HEK293 (cell line): ENCODE measurements at regions not wholly inside any gene's neighbourhood (a gene's known extent, or its start where the extent isn't known, plus 50 kb on each side); places are given as distances from the start of the nearest gene placed in this dataset.

Source experiments
- CTCF ChIA-PET: fragments of 350-600 bp; formaldehyde crosslinking; extraction: SDS; loops from one replicate; lab custom pipeline; 2021; ENCODE audit warnings: antibody characterized with exemption; lab: Yijun Ruan, JAX
- POLR2A ChIA-PET: fragments of 300-600 bp; formaldehyde crosslinking; extraction: SDS; loops from one replicate; lab custom pipeline; 2020; ENCODE audit warnings: antibody characterized with exemption, inconsistent platforms; lab: Yijun Ruan, JAX
- H3K27ac ChIP-seq: fragments of 200-500 bp; sonication (Bioruptor generic); 2 replicates; pipeline ENCODE4 v1.5.1; 2014; ENCODE audit warnings: low read depth, low read length, control low read depth, inconsistent platforms; ENCODE audit errors: extremely low read depth
- H3K36me3 ChIP-seq, 2 experiments: fragments of 200-500 bp in 1 of 2; sonication (Bioruptor generic) in 1 of 2; 1 replicate in 1 of 2; 2 replicates in 1 of 2; pipeline ENCODE4 v1.5.1; 2014 to 2017; ENCODE audit warnings: inconsistent platforms in 2 of 2, low read length in 2 of 2; ENCODE audit not compliant: control insufficient read depth in 2 of 2, insufficient read depth in 1 of 2
- H3K4me1 ChIP-seq: fragments of 200-500 bp; sonication (Bioruptor generic); 2 replicates; pipeline ENCODE4 v1.5.1; 2014; ENCODE audit warnings: mild to moderate bottlenecking, low read length, inconsistent platforms; ENCODE audit not compliant: control insufficient read depth, insufficient read depth
- H3K4me3 ChIP-seq: 2 replicates; pipeline ENCODE4 v1.5.1; 2011; ENCODE audit warnings: low read depth, mild to moderate bottlenecking, control low read depth, low read length, moderate library complexity
- H3K9me3 ChIP-seq: fragments of 200-500 bp; sonication (Bioruptor generic); 2 replicates; pipeline ENCODE4 v1.5.1; 2014; ENCODE audit warnings: low read depth, low read length, inconsistent platforms; ENCODE audit not compliant: control insufficient read depth, insufficient read depth
- EGR2 ChIP-seq: fragments of 450-650 bp; formaldehyde crosslinking; IDR thresholded peaks from 2 replicates; pipeline ENCODE4 v1.5.1; 2016; ENCODE audit warnings: low read depth, missing biosample characterization, missing genetic modification characterization
- MEIS1 ChIP-seq: sonication (generic); formaldehyde crosslinking; IDR thresholded peaks from 2 replicates; pipeline ENCODE4 v1.8.1; 2022; ENCODE audit warnings: missing genetic modification reagents, mild to moderate bottlenecking, borderline replicate concordance
- OSR2 ChIP-seq: fragments of 450-650 bp; formaldehyde crosslinking; IDR thresholded peaks from 2 replicates; pipeline ENCODE4 v1.5.1; 2016; ENCODE audit warnings: missing biosample characterization, missing genetic modification characterization
- REPIN1 ChIP-seq: fragments of 450-650 bp; formaldehyde crosslinking; IDR thresholded peaks from 2 replicates; pipeline ENCODE4 v1.5.1; 2017; ENCODE audit warnings: missing biosample characterization, missing genetic modification characterization, low read depth
- SALL2 ChIP-seq: fragments of 450-650 bp; formaldehyde crosslinking; IDR thresholded peaks from 2 replicates; pipeline ENCODE4 v1.5.0; 2017; ENCODE audit warnings: missing biosample characterization, mild to moderate bottlenecking, missing genetic modification characterization, borderline replicate concordance
- SCRT1 ChIP-seq: fragments of 450-650 bp; formaldehyde crosslinking; IDR thresholded peaks from 2 replicates; pipeline ENCODE4 v1.5.1; 2016; ENCODE audit warnings: missing biosample characterization, missing genetic modification characterization, borderline replicate concordance
- ZBTB44 ChIP-seq: fragments of 450-650 bp; IDR thresholded peaks from 2 replicates; pipeline ENCODE4 v1.5.1; 2018; ENCODE audit warnings: missing biosample characterization, mild to moderate bottlenecking, missing genetic modification characterization
- ZFP37 ChIP-seq: fragments of 450-650 bp; formaldehyde crosslinking; IDR thresholded peaks from 2 replicates; pipeline ENCODE4 v1.5.1; 2016; ENCODE audit warnings: missing biosample characterization, missing genetic modification characterization
- ZFP41 ChIP-seq: fragments of 450-650 bp; formaldehyde crosslinking; IDR thresholded peaks from 2 replicates; pipeline ENCODE4 v1.5.1; 2016; ENCODE audit warnings: missing biosample characterization, missing genetic modification characterization, borderline replicate concordance
- ZNF121 ChIP-seq: fragments of 450-650 bp; formaldehyde crosslinking; IDR thresholded peaks from 2 replicates; pipeline ENCODE4 v1.5.1; 2016; ENCODE audit warnings: missing biosample characterization, missing genetic modification characterization
- ZNF146 ChIP-seq: fragments of 450-650 bp; formaldehyde crosslinking; IDR thresholded peaks from 2 replicates; pipeline ENCODE4 v1.5.1; 2016; ENCODE audit warnings: missing biosample characterization, missing genetic modification characterization
- ZNF16 ChIP-seq: fragments of 450-650 bp; formaldehyde crosslinking; IDR thresholded peaks from 2 replicates; pipeline ENCODE4 v1.5.1; 2016; ENCODE audit warnings: low read depth, missing biosample characterization, missing genetic modification characterization
- ZNF19 ChIP-seq: fragments of 450-650 bp; formaldehyde crosslinking; IDR thresholded peaks from 2 replicates; pipeline ENCODE4; 2016; ENCODE audit warnings: missing biosample characterization, missing genetic modification characterization, low read depth
- ZNF223 ChIP-seq: fragments of 450-650 bp; formaldehyde crosslinking; IDR thresholded peaks from 2 replicates; pipeline ENCODE4 v1.5.1; 2016; ENCODE audit warnings: missing biosample characterization, missing genetic modification characterization
- ZNF24 ChIP-seq: fragments of 450-650 bp; formaldehyde crosslinking; IDR thresholded peaks from 2 replicates; pipeline ENCODE4 v1.5.1; 2016; ENCODE audit warnings: missing biosample characterization, missing genetic modification characterization
- ZNF394 ChIP-seq: fragments of 450-650 bp; formaldehyde crosslinking; IDR thresholded peaks from 2 replicates; pipeline ENCODE4 v1.5.1; 2016; ENCODE audit warnings: missing biosample characterization, missing genetic modification characterization, mild to moderate bottlenecking, moderate library complexity, borderline replicate concordance
- ZNF416 ChIP-seq: fragments of 450-650 bp; formaldehyde crosslinking; IDR thresholded peaks from 2 replicates; pipeline ENCODE4 v1.5.1; 2016; ENCODE audit warnings: missing biosample characterization, missing genetic modification characterization
- ZNF530 ChIP-seq: fragments of 450-650 bp; formaldehyde crosslinking; IDR thresholded peaks from 2 replicates; pipeline ENCODE4 v1.5.1; 2016; ENCODE audit warnings: low read depth, missing biosample characterization, missing genetic modification characterization
- ZNF544 ChIP-seq: fragments of 450-650 bp; formaldehyde crosslinking; IDR thresholded peaks from 2 replicates; pipeline ENCODE4 v1.5.0; 2017; ENCODE audit warnings: missing biosample characterization, missing genetic modification characterization
- ZNF549 ChIP-seq: fragments of 450-650 bp; IDR thresholded peaks from 2 replicates; pipeline ENCODE4 v1.5.1; 2018; ENCODE audit warnings: missing biosample characterization, missing genetic modification characterization, mild to moderate bottlenecking, inconsistent platforms, moderate library complexity
- ZNF560 ChIP-seq: fragments of 450-650 bp; formaldehyde crosslinking; IDR thresholded peaks from 2 replicates; pipeline ENCODE4 v1.5.1; 2017; ENCODE audit warnings: missing biosample characterization, missing genetic modification characterization, borderline replicate concordance
- ZNF600 ChIP-seq: fragments of 450-650 bp; formaldehyde crosslinking; IDR thresholded peaks from 2 replicates; pipeline ENCODE4 v1.5.1; 2016; ENCODE audit warnings: missing biosample characterization, missing genetic modification characterization
- ZNF621 ChIP-seq: fragments of 450-650 bp; formaldehyde crosslinking; IDR thresholded peaks from 2 replicates; pipeline ENCODE4 v1.5.1; 2017; ENCODE audit warnings: missing biosample characterization, missing genetic modification characterization
- ZNF626 ChIP-seq: fragments of 450-650 bp; sonication (Bioruptor Pico); formaldehyde crosslinking; IDR thresholded peaks from 2 replicates; pipeline ENCODE4 v1.5.1; 2018; ENCODE audit warnings: missing biosample characterization, missing genetic modification characterization, inconsistent platforms
- ZNF658 ChIP-seq: fragments of 450-650 bp; formaldehyde crosslinking; IDR thresholded peaks from 2 replicates; pipeline ENCODE4; 2016; ENCODE audit warnings: missing biosample characterization, missing genetic modification characterization
- ZNF777 ChIP-seq: fragments of 450-650 bp; formaldehyde crosslinking; IDR thresholded peaks from 2 replicates; pipeline ENCODE4 v1.5.1; 2017; ENCODE audit warnings: missing biosample characterization, missing genetic modification characterization, borderline replicate concordance
- ZSCAN30 ChIP-seq: fragments of 450-650 bp; IDR thresholded peaks from 2 replicates; pipeline ENCODE4 v1.5.1; 2018; ENCODE audit warnings: missing biosample characterization, mild to moderate bottlenecking, missing genetic modification characterization, moderate library complexity
- TF ChIP-seq, protein P1 (sequence below): fragments of 450-650 bp; formaldehyde crosslinking; IDR thresholded peaks from 2 replicates; pipeline ENCODE4 v1.5.1; 2016; ENCODE audit warnings: missing biosample characterization, missing genetic modification characterization
- TF ChIP-seq, protein P2 (sequence below): fragments of 450-650 bp; formaldehyde crosslinking; IDR thresholded peaks from 2 replicates; pipeline ENCODE4 v1.5.1; 2016; ENCODE audit warnings: missing biosample characterization, missing genetic modification characterization

GRCh38 chr17:56047331-56047730 is 105.9 kb upstream of the ANKFN1 start:
- POLR2A ChIA-PET, result no interaction called here
- no peaks in the 10 kb centered on the region for H3K4me1 ChIP-seq
- no peak overlapping the region for H3K4me3 ChIP-seq
- CTCF ChIA-PET, result no interaction called here
- no peaks in the 10 kb centered on the region for H3K36me3 ChIP-seq
- H3K27ac ChIP-seq, result no peak overlapping the region
- no peak for TF ChIP-seq ZFP37 (tag by site-specific recombination)
- TF ChIP-seq ZNF600 (tag by site-specific recombination), result no peak
- TF ChIP-seq ZNF560, result no peak
- no peak for TF ChIP-seq EGR2 (tag by site-specific recombination)
- TF ChIP-seq REPIN1 (tag by site-specific recombination), result no peak
- no peak for TF ChIP-seq ZBTB44
- no peak for TF ChIP-seq ZFP41
- no peak for TF ChIP-seq ZNF223 (tag by site-specific recombination)
- TF ChIP-seq MEIS1 (CRISPR knock-in tag), result no peak
- TF ChIP-seq OSR2 (tag by site-specific recombination), result no peak
- no peak for TF ChIP-seq ZNF530 (tag by site-specific recombination)
- TF ChIP-seq ZNF394 (tag by site-specific recombination), result no peak
- no peak for TF ChIP-seq ZNF621 (tag by site-specific recombination)
- TF ChIP-seq ZNF549, result no peak
- no peak for TF ChIP-seq ZNF416 (tag by site-specific recombination)
- TF ChIP-seq ZNF16 (tag by site-specific recombination), result no peak
- no peak for TF ChIP-seq ZNF626 (tag by site-specific recombination)
- H3K9me3 ChIP-seq, result no peaks in the 10 kb centered on the region

GRCh38 chr17:56057869-56058268 is 95.4 kb upstream of the ANKFN1 start:
- Histone ChIP-seq H3K4me1 (no peaks in the 10 kb centered on the region), H3K27ac (no peak overlapping the region), H3K36me3 (no peaks in the 10 kb centered on the region), H3K9me3 (no peaks in the 10 kb centered on the region), H3K4me3 (no peak overlapping the region)
- POLR2A ChIA-PET, result no interaction called here
- CTCF ChIA-PET, result interaction anchor here (0.7 kb wide), 1 partner anchor 710 kb away, joined by 3 read pairs; no protein-coding TSS in a partner anchor
- TF ChIP-seq, protein P1, sequence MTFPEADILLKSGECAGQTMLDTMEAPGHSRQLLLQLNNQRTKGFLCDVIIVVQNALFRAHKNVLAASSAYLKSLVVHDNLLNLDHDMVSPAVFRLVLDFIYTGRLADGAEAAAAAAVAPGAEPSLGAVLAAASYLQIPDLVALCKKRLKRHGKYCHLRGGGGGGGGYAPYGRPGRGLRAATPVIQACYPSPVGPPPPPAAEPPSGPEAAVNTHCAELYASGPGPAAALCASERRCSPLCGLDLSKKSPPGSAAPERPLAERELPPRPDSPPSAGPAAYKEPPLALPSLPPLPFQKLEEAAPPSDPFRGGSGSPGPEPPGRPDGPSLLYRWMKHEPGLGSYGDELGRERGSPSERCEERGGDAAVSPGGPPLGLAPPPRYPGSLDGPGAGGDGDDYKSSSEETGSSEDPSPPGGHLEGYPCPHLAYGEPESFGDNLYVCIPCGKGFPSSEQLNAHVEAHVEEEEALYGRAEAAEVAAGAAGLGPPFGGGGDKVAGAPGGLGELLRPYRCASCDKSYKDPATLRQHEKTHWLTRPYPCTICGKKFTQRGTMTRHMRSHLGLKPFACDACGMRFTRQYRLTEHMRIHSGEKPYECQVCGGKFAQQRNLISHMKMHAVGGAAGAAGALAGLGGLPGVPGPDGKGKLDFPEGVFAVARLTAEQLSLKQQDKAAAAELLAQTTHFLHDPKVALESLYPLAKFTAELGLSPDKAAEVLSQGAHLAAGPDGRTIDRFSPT, result no peak
- TF ChIP-seq ZNF549, result no peak
- no peak for TF ChIP-seq ZNF121 (tag by site-specific recombination)
- TF ChIP-seq ZNF19 (tag by site-specific recombination), result no peak

GRCh38 chr17:56064506-56064905 is 88.8 kb upstream of the ANKFN1 start:
- ChIA-PET CTCF (interaction anchor here (0.9 kb wide), 1 partner anchor 12 kb away, joined by 3 read pairs; no protein-coding TSS in a partner anchor), POLR2A (no interaction called here)
- Histone ChIP-seq H3K4me3 (no peak overlapping the region), H3K4me1 (no peaks in the 10 kb centered on the region), H3K9me3 (no peaks in the 10 kb centered on the region), H3K27ac (no peak overlapping the region), H3K36me3 (no peaks in the 10 kb centered on the region)
- TF ChIP-seq ZNF658 (no peak), ZNF544 (tag by site-specific recombination) (no peak), ZSCAN30 (tag by site-specific recombination) (no peak), REPIN1 (tag by site-specific recombination) (no peak), SALL2 (tag by site-specific recombination) (no peak), SCRT1 (tag by site-specific recombination) (no peak), ZNF146 (tag by site-specific recombination) (no peak), ZNF24 (no peak), ZNF777 (tag by site-specific recombination) (no peak), ZNF416 (tag by site-specific recombination) (no peak)
- TF ChIP-seq, protein P2, sequence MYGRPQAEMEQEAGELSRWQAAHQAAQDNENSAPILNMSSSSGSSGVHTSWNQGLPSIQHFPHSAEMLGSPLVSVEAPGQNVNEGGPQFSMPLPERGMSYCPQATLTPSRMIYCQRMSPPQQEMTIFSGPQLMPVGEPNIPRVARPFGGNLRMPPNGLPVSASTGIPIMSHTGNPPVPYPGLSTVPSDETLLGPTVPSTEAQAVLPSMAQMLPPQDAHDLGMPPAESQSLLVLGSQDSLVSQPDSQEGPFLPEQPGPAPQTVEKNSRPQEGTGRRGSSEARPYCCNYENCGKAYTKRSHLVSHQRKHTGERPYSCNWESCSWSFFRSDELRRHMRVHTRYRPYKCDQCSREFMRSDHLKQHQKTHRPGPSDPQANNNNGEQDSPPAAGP (tag by site-specific recombination), result no peak
- TF ChIP-seq, all 188 proteins: peak for 0
